GM12878 (cell line): ENCODE measurements at regions not wholly inside any gene's neighbourhood (a gene's known extent, or its start where the extent isn't known, plus 50 kb on each side); places are given as distances from the start of the nearest gene placed in this dataset.

ENCODE experiments used
- ATAC-seq: fragments of 200-7000 bp; cut with Tn5 transposase; 3 replicates; pipeline ENCODE4 v1.9.1; 2020; ENCODE audit warnings: mild to moderate bottlenecking, moderate library complexity
- BruUV-seq: library from RNA; stranded (reverse); fragments of 400-500 nt; replicated peaks from 2 replicates; lab custom pipeline; 2021; lab: Mats Ljungman, UMichigan
- CTCF ChIA-PET: fragments of 300-600 bp; sonication (Branson Sonifier 250); formaldehyde crosslinking; extraction: SDS; loops from one replicate; lab custom pipeline; 2021; ENCODE audit warnings: inconsistent platforms; lab: Yijun Ruan, JAX
- POLR2A ChIA-PET: fragments of 350-600 bp; formaldehyde crosslinking; extraction: SDS; loops from one replicate; lab custom pipeline; 2021; ENCODE audit warnings: inconsistent platforms; lab: Charles Lee
- RAD21 ChIA-PET: fragments of 300-600 bp; sonication (Branson Sonifier 250); formaldehyde crosslinking; loops from one replicate; lab custom pipeline; 2023; ENCODE audit warnings: antibody characterized with exemption; ENCODE audit not compliant: unreplicated experiment; lab: Charles Lee
- SMC1A ChIA-PET: fragments of 300-600 bp; sonication (Branson Sonifier 250); formaldehyde crosslinking; loops from one replicate; lab custom pipeline; 2023; ENCODE audit not compliant: unreplicated experiment, uncharacterized antibody; lab: Charles Lee
- DNase-seq: peaks from one replicate; pipeline ENCODE4 v3.0.0-alpha.2; 2011; ENCODE audit warnings: low read depth, low spot score
- FAIRE-seq: peaks from 3 replicates; lab custom pipeline; 2011; peaks lifted over from hg19 to GRCh38; lab: Jason Lieb, UNC
- H2AFZ ChIP-seq: 2 replicates; pipeline ENCODE4 v1.6.0; 2011; ENCODE audit warnings: low read depth, low read length, control low read depth; ENCODE audit not compliant: control insufficient read depth
- H3K27ac ChIP-seq: 2 replicates; pipeline ENCODE4 v1.5.1; 2011; ENCODE audit warnings: control low read depth; ENCODE audit not compliant: control insufficient read depth, insufficient read depth
- H3K27me3 ChIP-seq, 2 experiments: replicated peaks in 1 of 2; 2 replicates each; pipeline versions ENCODE4 v1.6.0 to v1.6.1; 2011; ENCODE audit warnings: low read length in 1 of 2; ENCODE audit not compliant: control insufficient read depth in 2 of 2, insufficient read depth in 2 of 2
- H3K36me3 ChIP-seq, 2 experiments: 2 replicates each; pipeline ENCODE4 v1.5.1; 2011; ENCODE audit warnings: low read length in 1 of 2; ENCODE audit not compliant: control insufficient read depth in 2 of 2, insufficient read depth in 2 of 2
- H3K4me1 ChIP-seq: 2 replicates; pipeline ENCODE4 v1.6.1; 2011; ENCODE audit warnings: mild to moderate bottlenecking, low read length, moderate library complexity, mixed read lengths; ENCODE audit not compliant: control insufficient read depth, insufficient read depth
- H3K4me2 ChIP-seq: 2 replicates; pipeline ENCODE4 v1.6.0; 2011; ENCODE audit warnings: control low read depth; ENCODE audit not compliant: control insufficient read depth, insufficient read depth
- H3K4me3 ChIP-seq: fragments of 200-600 bp; sonication (generic); 2 replicates; pipeline ENCODE4 v1.5.1; 2016
- H3K79me2 ChIP-seq: 2 replicates; pipeline ENCODE4 v1.6.0; 2011; ENCODE audit warnings: low read length; ENCODE audit not compliant: control insufficient read depth, insufficient read depth
- H3K9ac ChIP-seq: 2 replicates; pipeline ENCODE4 v1.8.0; 2011; ENCODE audit warnings: low read length, control low read depth, mixed read lengths; ENCODE audit not compliant: control insufficient read depth, insufficient read depth
- H3K9me3 ChIP-seq: replicated peaks from 3 replicates; pipeline ENCODE4 v1.5.1; 2011; ENCODE audit warnings: mild to moderate bottlenecking, low read length; ENCODE audit not compliant: control insufficient read depth, insufficient read depth
- H4K20me1 ChIP-seq: 2 replicates; pipeline ENCODE4 v1.6.0; 2011; ENCODE audit not compliant: control insufficient read depth, insufficient read depth
- DPF2 ChIP-seq: fragments of 450-650 bp; IDR thresholded peaks from 2 replicates; pipeline ENCODE4 v1.6.1; 2017; ENCODE audit warnings: mild to moderate bottlenecking
- FOS ChIP-seq: IDR thresholded peaks from 3 replicates; pipeline ENCODE4 v1.6.1; 2011; ENCODE audit warnings: borderline replicate concordance; ENCODE audit not compliant: insufficient read length; ENCODE audit errors: extremely low read depth
- HDAC2 ChIP-seq: fragments of 200-600 bp; sonication (generic); IDR thresholded peaks from 2 replicates; pipeline ENCODE4 v1.6.1; 2017
- MEF2B ChIP-seq: fragments of 450-650 bp; IDR thresholded peaks from 2 replicates; pipeline ENCODE4 v1.6.1; 2018; ENCODE audit warnings: mild to moderate bottlenecking, moderate library complexity; ENCODE audit not compliant: partially characterized antibody, poor library complexity, severe bottlenecking
- MTA2 ChIP-seq: fragments of 450-650 bp; IDR thresholded peaks from 2 replicates; pipeline ENCODE4 v1.6.1; 2016; ENCODE audit warnings: low read depth, mild to moderate bottlenecking, moderate library complexity
- MYB ChIP-seq: fragments of 150-350 bp; IDR thresholded peaks from 2 replicates; pipeline ENCODE4 v1.6.1; 2014; ENCODE audit warnings: mild to moderate bottlenecking, low read depth, low read length, borderline replicate concordance
- NFYA ChIP-seq: IDR thresholded peaks from 2 replicates; pipeline ENCODE4 v1.6.1; 2011; ENCODE audit warnings: low read depth, mild to moderate bottlenecking, low read length, improper control_type of control experiment, borderline replicate concordance
- NR2C2 ChIP-seq: IDR thresholded peaks from 2 replicates; pipeline ENCODE4 v1.6.1; 2011; ENCODE audit warnings: borderline replicate concordance, low read depth; ENCODE audit not compliant: control insufficient read depth, insufficient read length
- NR2F1 ChIP-seq: fragments of 450-650 bp; conservative IDR thresholded peaks from 2 replicates; pipeline ENCODE4 v1.6.1; 2017; ENCODE audit warnings: mild to moderate bottlenecking
- PAX8 ChIP-seq: fragments of 450-650 bp; IDR thresholded peaks from 2 replicates; pipeline ENCODE4 v1.6.1; 2017; ENCODE audit warnings: mild to moderate bottlenecking, moderate library complexity
- SMAD1 ChIP-seq: fragments of 450-650 bp; IDR thresholded peaks from 2 replicates; pipeline ENCODE4 v1.6.1; 2018; ENCODE audit warnings: mild to moderate bottlenecking, low read depth; ENCODE audit not compliant: partially characterized antibody
- ZNF384 ChIP-seq: IDR thresholded peaks from 2 replicates; pipeline ENCODE4 v1.6.1; 2012; ENCODE audit warnings: low read depth, mild to moderate bottlenecking, low read length, improper control_type of control experiment, borderline replicate concordance
- ZSCAN29 ChIP-seq: fragments of 450-650 bp; IDR thresholded peaks from 2 replicates; pipeline ENCODE4 v1.6.1; 2017; ENCODE audit warnings: mild to moderate bottlenecking, moderate library complexity
- WGBS: methylation state at CpG from one replicate; pipeline ENCODE4 v1.1.6; 2016; ENCODE audit warnings: low lambda C conversion rate; ENCODE audit not compliant: insufficient replicate concordance, insufficient coverage; ENCODE audit errors: missing lambda C conversion rate; 5-methylcytosine and 5-hydroxymethylcytosine counted together
- in situ Hi-C: fragments of 300-500 bp; cut with MboI; formaldehyde crosslinking; loops from 9 replicates; pipeline ENCODE4 v1.14.3; 2018; ENCODE audit warnings: mixed read lengths
- intact Hi-C: fragments of 100-400 bp; cut with micrococcal nuclease; formaldehyde crosslinking; loops from one replicate; pipeline ENCODE4 v1.14.2; 2022; ENCODE audit not compliant: unreplicated experiment
- TF ChIP-seq, protein P1 (sequence below): fragments of 450-650 bp; formaldehyde crosslinking; IDR thresholded peaks from 2 replicates; pipeline ENCODE4 v1.4.0; 2020; ENCODE audit warnings: mild to moderate bottlenecking, moderate library complexity
- TF ChIP-seq, protein P2 (sequence below): fragments of 450-650 bp; conservative IDR thresholded peaks from 2 replicates; pipeline ENCODE4 v1.6.1; 2017; ENCODE audit warnings: mild to moderate bottlenecking, moderate library complexity
- TF ChIP-seq, protein P3 (sequence below): IDR thresholded peaks from 2 replicates; pipeline ENCODE4 v1.6.1; 2011; ENCODE audit warnings: borderline replicate concordance, low read depth, mild to moderate bottlenecking, moderate library complexity, mixed read lengths, low read length; ENCODE audit not compliant: insufficient read depth; ENCODE audit errors: extremely low read length
- TF ChIP-seq, protein P4 (sequence below): fragments of 450-650 bp; IDR thresholded peaks from 2 replicates; pipeline ENCODE4 v1.6.1; 2018; ENCODE audit warnings: mild to moderate bottlenecking, low read depth, moderate library complexity; ENCODE audit not compliant: partially characterized antibody

DNA sequence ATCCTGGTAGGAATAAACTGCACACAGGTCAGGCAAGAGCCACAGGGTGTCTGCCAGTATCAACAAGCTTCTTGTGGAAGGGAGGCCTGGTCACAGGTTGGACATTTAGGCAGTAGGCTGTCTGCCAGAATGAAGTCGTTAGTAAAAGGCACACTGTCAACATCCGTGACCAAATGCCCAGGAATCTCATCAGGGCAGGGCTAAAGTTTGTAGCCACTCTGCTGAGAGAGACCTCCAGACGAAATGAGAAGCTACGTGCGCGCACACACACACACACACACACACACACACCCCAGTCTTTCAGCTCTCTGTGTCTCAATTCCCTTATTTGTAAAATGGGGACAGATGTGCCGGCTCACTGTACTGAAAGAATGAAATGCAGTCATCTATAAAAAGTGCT, 408.7 kb upstream of the ZFP42 start:
- no peaks in the 10 kb centered on the region for H3K79me2 ChIP-seq
- H3K4me1 ChIP-seq = no peaks in the 10 kb centered on the region
- in situ Hi-C loops = no loop called here
- FAIRE-seq (no peak), ATAC-seq (no peak), DNase-seq (no peak)
- intact Hi-C loops = no loop called here
- RAD21 ChIA-PET = no interaction called here
- CTCF ChIA-PET = no interaction called here
- no peak overlapping the region for H3K4me3 ChIP-seq
- no peaks in the 10 kb centered on the region; the same call in 2 of the 3 replicates for H3K9me3 ChIP-seq
- no peaks in the 10 kb centered on the region for H3K36me3 ChIP-seq
- no peak overlapping the region for H3K4me2 ChIP-seq
- H4K20me1 ChIP-seq = no peaks in the 10 kb centered on the region
- no peaks in the 10 kb centered on the region for H3K27me3 ChIP-seq
- no peak overlapping the region for H2AFZ ChIP-seq
- 55% methylated on average over 7 of the region's 7 CpGs for WGBS
- H3K9ac ChIP-seq = no peak overlapping the region
- BruUV-seq = no TSS peak
- POLR2A ChIA-PET = no interaction called here
- SMC1A ChIA-PET = no interaction called here
- no peak overlapping the region for H3K27ac ChIP-seq
- TF ChIP-seq HDAC2 (no peak), MYB (no peak), NR2F1 (no peak), FOS (no peak), NFYA (no peak), SMAD1 (no peak), NR2C2 (no peak), DPF2 (no peak), ZSCAN29 (no peak), MEF2B (no peak), PAX8 (no peak), ZNF384 (no peak), MTA2 (no peak)
- TF ChIP-seq, protein P1, sequence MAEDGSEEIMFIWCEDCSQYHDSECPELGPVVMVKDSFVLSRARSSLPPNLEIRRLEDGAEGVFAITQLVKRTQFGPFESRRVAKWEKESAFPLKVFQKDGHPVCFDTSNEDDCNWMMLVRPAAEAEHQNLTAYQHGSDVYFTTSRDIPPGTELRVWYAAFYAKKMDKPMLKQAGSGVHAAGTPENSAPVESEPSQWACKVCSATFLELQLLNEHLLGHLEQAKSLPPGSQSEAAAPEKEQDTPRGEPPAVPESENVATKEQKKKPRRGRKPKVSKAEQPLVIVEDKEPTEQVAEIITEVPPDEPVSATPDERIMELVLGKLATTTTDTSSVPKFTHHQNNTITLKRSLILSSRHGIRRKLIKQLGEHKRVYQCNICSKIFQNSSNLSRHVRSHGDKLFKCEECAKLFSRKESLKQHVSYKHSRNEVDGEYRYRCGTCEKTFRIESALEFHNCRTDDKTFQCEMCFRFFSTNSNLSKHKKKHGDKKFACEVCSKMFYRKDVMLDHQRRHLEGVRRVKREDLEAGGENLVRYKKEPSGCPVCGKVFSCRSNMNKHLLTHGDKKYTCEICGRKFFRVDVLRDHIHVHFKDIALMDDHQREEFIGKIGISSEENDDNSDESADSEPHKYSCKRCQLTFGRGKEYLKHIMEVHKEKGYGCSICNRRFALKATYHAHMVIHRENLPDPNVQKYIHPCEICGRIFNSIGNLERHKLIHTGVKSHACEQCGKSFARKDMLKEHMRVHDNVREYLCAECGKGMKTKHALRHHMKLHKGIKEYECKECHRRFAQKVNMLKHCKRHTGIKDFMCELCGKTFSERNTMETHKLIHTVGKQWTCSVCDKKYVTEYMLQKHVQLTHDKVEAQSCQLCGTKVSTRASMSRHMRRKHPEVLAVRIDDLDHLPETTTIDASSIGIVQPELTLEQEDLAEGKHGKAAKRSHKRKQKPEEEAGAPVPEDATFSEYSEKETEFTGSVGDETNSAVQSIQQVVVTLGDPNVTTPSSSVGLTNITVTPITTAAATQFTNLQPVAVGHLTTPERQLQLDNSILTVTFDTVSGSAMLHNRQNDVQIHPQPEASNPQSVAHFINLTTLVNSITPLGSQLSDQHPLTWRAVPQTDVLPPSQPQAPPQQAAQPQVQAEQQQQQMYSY = no peak
- TF ChIP-seq, protein P2, sequence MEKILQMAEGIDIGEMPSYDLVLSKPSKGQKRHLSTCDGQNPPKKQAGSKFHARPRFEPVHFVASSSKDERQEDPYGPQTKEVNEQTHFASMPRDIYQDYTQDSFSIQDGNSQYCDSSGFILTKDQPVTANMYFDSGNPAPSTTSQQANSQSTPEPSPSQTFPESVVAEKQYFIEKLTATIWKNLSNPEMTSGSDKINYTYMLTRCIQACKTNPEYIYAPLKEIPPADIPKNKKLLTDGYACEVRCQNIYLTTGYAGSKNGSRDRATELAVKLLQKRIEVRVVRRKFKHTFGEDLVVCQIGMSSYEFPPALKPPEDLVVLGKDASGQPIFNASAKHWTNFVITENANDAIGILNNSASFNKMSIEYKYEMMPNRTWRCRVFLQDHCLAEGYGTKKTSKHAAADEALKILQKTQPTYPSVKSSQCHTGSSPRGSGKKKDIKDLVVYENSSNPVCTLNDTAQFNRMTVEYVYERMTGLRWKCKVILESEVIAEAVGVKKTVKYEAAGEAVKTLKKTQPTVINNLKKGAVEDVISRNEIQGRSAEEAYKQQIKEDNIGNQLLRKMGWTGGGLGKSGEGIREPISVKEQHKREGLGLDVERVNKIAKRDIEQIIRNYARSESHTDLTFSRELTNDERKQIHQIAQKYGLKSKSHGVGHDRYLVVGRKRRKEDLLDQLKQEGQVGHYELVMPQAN = no peak
- TF ChIP-seq, protein P3, sequence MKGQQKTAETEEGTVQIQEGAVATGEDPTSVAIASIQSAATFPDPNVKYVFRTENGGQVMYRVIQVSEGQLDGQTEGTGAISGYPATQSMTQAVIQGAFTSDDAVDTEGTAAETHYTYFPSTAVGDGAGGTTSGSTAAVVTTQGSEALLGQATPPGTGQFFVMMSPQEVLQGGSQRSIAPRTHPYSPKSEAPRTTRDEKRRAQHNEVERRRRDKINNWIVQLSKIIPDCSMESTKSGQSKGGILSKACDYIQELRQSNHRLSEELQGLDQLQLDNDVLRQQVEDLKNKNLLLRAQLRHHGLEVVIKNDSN = no peak
- TF ChIP-seq, protein P4, sequence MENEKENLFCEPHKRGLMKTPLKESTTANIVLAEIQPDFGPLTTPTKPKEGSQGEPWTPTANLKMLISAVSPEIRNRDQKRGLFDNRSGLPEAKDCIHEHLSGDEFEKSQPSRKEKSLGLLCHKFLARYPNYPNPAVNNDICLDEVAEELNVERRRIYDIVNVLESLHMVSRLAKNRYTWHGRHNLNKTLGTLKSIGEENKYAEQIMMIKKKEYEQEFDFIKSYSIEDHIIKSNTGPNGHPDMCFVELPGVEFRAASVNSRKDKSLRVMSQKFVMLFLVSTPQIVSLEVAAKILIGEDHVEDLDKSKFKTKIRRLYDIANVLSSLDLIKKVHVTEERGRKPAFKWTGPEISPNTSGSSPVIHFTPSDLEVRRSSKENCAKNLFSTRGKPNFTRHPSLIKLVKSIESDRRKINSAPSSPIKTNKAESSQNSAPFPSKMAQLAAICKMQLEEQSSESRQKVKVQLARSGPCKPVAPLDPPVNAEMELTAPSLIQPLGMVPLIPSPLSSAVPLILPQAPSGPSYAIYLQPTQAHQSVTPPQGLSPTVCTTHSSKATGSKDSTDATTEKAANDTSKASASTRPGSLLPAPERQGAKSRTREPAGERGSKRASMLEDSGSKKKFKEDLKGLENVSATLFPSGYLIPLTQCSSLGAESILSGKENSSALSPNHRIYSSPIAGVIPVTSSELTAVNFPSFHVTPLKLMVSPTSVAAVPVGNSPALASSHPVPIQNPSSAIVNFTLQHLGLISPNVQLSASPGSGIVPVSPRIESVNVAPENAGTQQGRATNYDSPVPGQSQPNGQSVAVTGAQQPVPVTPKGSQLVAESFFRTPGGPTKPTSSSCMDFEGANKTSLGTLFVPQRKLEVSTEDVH = no peak
